Peyer's patch (tissue), 4 donors: ENCODE measurements at regions not wholly inside any gene's neighbourhood (a gene's known extent, or its start where the extent isn't known, plus 50 kb on each side); places are given as distances from the start of the nearest gene placed in this dataset.

Experiments used
- DNase-seq, 3 donors: peaks; one replicate each; pipeline ENCODE4 v3.0.0-alpha.2; 2017 to 2019
- H3K27ac ChIP-seq, 4 donors: fragments of 200-600 bp; sonication (generic); one replicate each; pipeline ENCODE4 v1.5.1; 2016 to 2019
- H3K27me3 ChIP-seq, 2 donors: fragments of 200-600 bp; sonication (generic); one replicate each; pipeline ENCODE4 v1.5.1; 2019
- H3K36me3 ChIP-seq, 3 donors: fragments of 200-600 bp; sonication (generic); one replicate each; pipeline ENCODE4 v1.5.1; 2016 to 2019
- H3K4me1 ChIP-seq, 4 donors: fragments of 200-600 bp; sonication (generic); one replicate each; pipeline ENCODE4 v1.5.1; 2016 to 2019
- H3K4me3 ChIP-seq, 4 donors: fragments of 200-600 bp; sonication (generic); 1 replicate in 3 of 4; 2 replicates in 1 of 4; pipeline ENCODE4 v1.5.1; 2016 to 2019; ENCODE audit warnings: mild to moderate bottlenecking in 1 of 4
- H3K9me3 ChIP-seq, 4 donors: fragments of 200-600 bp; sonication (generic); one replicate each; pipeline ENCODE4 v1.5.1; 2016 to 2019; ENCODE audit warnings: mild to moderate bottlenecking in 1 of 4
- CTCF ChIP-seq, 6 experiments: fragments of 450-650 bp in 4 of 6; fragments of 200-600 bp in 2 of 6; sonication (generic) in 1 of 6; IDR thresholded peaks; one replicate each; pipeline ENCODE4 v1.5.1; 2017 to 2019; ENCODE audit warnings: antibody characterized with exemption in 6 of 6, mild to moderate bottlenecking in 3 of 6, moderate library complexity in 1 of 6
- POLR2A ChIP-seq, 2 donors: fragments of 450-650 bp; IDR thresholded peaks; one replicate each; pipeline ENCODE4 v1.5.1; 2017; ENCODE audit warnings: antibody characterized with exemption in 2 of 2, mild to moderate bottlenecking in 2 of 2, moderate library complexity in 2 of 2

- Histone ChIP-seq H3K27ac (no peak overlapping the region), H3K36me3 (no peaks in the 10 kb centered on the region), H3K4me1 (no peaks in the 10 kb centered on the region), H3K4me3 (no peak overlapping the region), H3K27me3 (no peaks in the 10 kb centered on the region), H3K9me3 (no peaks in the 10 kb centered on the region)
- DNase-seq: no peak
- TF ChIP-seq POLR2A (IDR thresholded peaks at IDR 0.05): no peak
- TF ChIP-seq CTCF (IDR thresholded peaks at IDR 0.05): no peak
Measured at GRCh38 chr5:167839065-167839464, 452.4 kb upstream of the WWC1 start.

GRCh38 chr5:167840527-167841130 lies 450.8 kb upstream of the WWC1 start:
- no peaks in the 10 kb centered on the region for H3K4me1 ChIP-seq
- no peak overlapping the region for H3K4me3 ChIP-seq
- no peaks in the 10 kb centered on the region for H3K27me3 ChIP-seq
- H3K9me3 ChIP-seq: no peaks in the 10 kb centered on the region
- no peak overlapping the region for H3K27ac ChIP-seq
- no peaks in the 10 kb centered on the region for H3K36me3 ChIP-seq
- no peak for DNase-seq
- TF ChIP-seq POLR2A (IDR thresholded peaks at IDR 0.05) (no peak), CTCF (IDR thresholded peaks at IDR 0.05) (no peak)

GRCh38 chr5:167843881-167844572 lies 447.4 kb upstream of the WWC1 start:
- Histone ChIP-seq H3K27me3 (no peaks in the 10 kb centered on the region), H3K9me3 (no peaks in the 10 kb centered on the region), H3K36me3 (no peaks in the 10 kb centered on the region), H3K4me3 (no peak overlapping the region), H3K4me1 (no peaks in the 10 kb centered on the region), H3K27ac (no peak overlapping the region)
- TF ChIP-seq POLR2A (IDR thresholded peaks at IDR 0.05): no peak
- TF ChIP-seq CTCF (IDR thresholded peaks at IDR 0.05): no peak
- DNase-seq: no peak

GRCh38 chr5:167845952-167846351 lies 445.5 kb upstream of the WWC1 start:
- DNase-seq: no peak
- H3K4me1 ChIP-seq: no peaks in the 10 kb centered on the region
- H3K27me3 ChIP-seq: no peaks in the 10 kb centered on the region
- TF ChIP-seq CTCF (IDR thresholded peaks at IDR 0.05) (no peak), POLR2A (IDR thresholded peaks at IDR 0.05) (no peak)
- H3K9me3 ChIP-seq: no peaks in the 10 kb centered on the region
- no peak overlapping the region for H3K27ac ChIP-seq
- H3K4me3 ChIP-seq: no peak overlapping the region
- no peaks in the 10 kb centered on the region for H3K36me3 ChIP-seq

GRCh38 chr5:167849874-167850273 lies 441.6 kb upstream of the WWC1 start:
- no peak for TF ChIP-seq CTCF (IDR thresholded peaks at IDR 0.05)
- no peak for TF ChIP-seq POLR2A (IDR thresholded peaks at IDR 0.05)
- no peaks in the 10 kb centered on the region for H3K4me1 ChIP-seq
- no peaks in the 10 kb centered on the region for H3K27me3 ChIP-seq
- no peak overlapping the region for H3K27ac ChIP-seq
- DNase-seq: no peak
- no peak overlapping the region for H3K4me3 ChIP-seq
- no peaks in the 10 kb centered on the region for H3K9me3 ChIP-seq
- H3K36me3 ChIP-seq: no peaks in the 10 kb centered on the region
